ENCODE measurements at regions not wholly inside any gene's neighbourhood (a gene's known extent, or its start where the extent isn't known, plus 50 kb on each side); places are given as distances from the start of the nearest gene placed in this dataset.

GRCh38 chr5:158305861-158306260 lies 446.9 kb upstream of the CLINT1 start:
- no peak for TF ChIP-seq CTCF (optimal IDR thresholded peaks at IDR 0.05 in 1 of 3, IDR thresholded peaks at IDR 0.05 in 1 of 3, conservative IDR thresholded peaks at IDR 0.05 in 1 of 3; ENCODE audit: extremely low read depth in 1 of 3, insufficient read depth in 2 of 3, low read length in 3 of 3)
- no peak for TF ChIP-seq EZH2 (IDR thresholded peaks at IDR 0.05; ENCODE audit: low read length)

All from keratinocyte (primary cell).